GM23248 (cell line): ENCODE measurements at regions not wholly inside any gene's neighbourhood (a gene's known extent, or its start where the extent isn't known, plus 50 kb on each side); places are given as distances from the start of the nearest gene placed in this dataset.

Experiments used
- DNase-seq: peaks from one replicate; pipeline ENCODE4 v3.0.0-alpha.2; 2015
- H2AFZ ChIP-seq: fragments of 200-600 bp; sonication (generic); 2 replicates; pipeline ENCODE4 v1.6.1; 2016; ENCODE audit warnings: antibody characterized with exemption
- H3F3A ChIP-seq: fragments of 200-600 bp; sonication (generic); 2 replicates; pipeline ENCODE4 v1.6.1; 2016; ENCODE audit warnings: mild to moderate bottlenecking, antibody characterized with exemption, mixed run types; ENCODE audit not compliant: insufficient read depth
- H3K27ac ChIP-seq: fragments of 200-600 bp; sonication (generic); 2 replicates; pipeline ENCODE4 v1.5.1; 2016; ENCODE audit warnings: mild to moderate bottlenecking
- H3K27me3 ChIP-seq: fragments of 200-600 bp; sonication (generic); replicated peaks from 2 replicates; pipeline ENCODE4 v1.6.1; 2016; ENCODE audit warnings: mild to moderate bottlenecking; ENCODE audit not compliant: insufficient read depth
- H3K36me3 ChIP-seq: fragments of 200-600 bp; sonication (generic); 2 replicates; pipeline ENCODE4 v1.6.1; 2016; ENCODE audit warnings: low read depth, mild to moderate bottlenecking
- H3K4me1 ChIP-seq: fragments of 200-600 bp; sonication (generic); 2 replicates; pipeline ENCODE4 v1.6.1; 2016; ENCODE audit warnings: mild to moderate bottlenecking; ENCODE audit not compliant: insufficient read depth
- H3K4me2 ChIP-seq: fragments of 200-600 bp; sonication (generic); one replicate; pipeline ENCODE4 v1.6.1; 2016; ENCODE audit warnings: mild to moderate bottlenecking; ENCODE audit not compliant: unreplicated experiment
- H3K4me3 ChIP-seq: fragments of 200-600 bp; sonication (generic); 2 replicates; pipeline ENCODE4 v1.5.1; 2016; ENCODE audit warnings: mild to moderate bottlenecking
- H3K79me2 ChIP-seq: fragments of 200-600 bp; sonication (generic); 2 replicates; pipeline ENCODE4 v1.6.1; 2016; ENCODE audit warnings: mild to moderate bottlenecking; ENCODE audit not compliant: insufficient read depth
- H3K9ac ChIP-seq: fragments of 200-600 bp; sonication (generic); 2 replicates; pipeline ENCODE4 v1.6.1; 2016; ENCODE audit warnings: mild to moderate bottlenecking
- H3K9me2 ChIP-seq: fragments of 200-600 bp; sonication (generic); 2 replicates; pipeline ENCODE4 v1.6.1; 2016; ENCODE audit warnings: mixed run types, mild to moderate bottlenecking, moderate library complexity; ENCODE audit not compliant: insufficient read depth
- H3K9me3 ChIP-seq: fragments of 200-600 bp; sonication (generic); one replicate; pipeline ENCODE4 v1.6.1; 2017; ENCODE audit warnings: low read depth
- H4K20me1 ChIP-seq: fragments of 200-600 bp; sonication (generic); 2 replicates; pipeline ENCODE4 v1.6.0; 2016; ENCODE audit not compliant: insufficient read depth
- EZH2 ChIP-seq: fragments of 200-600 bp; sonication (generic); IDR thresholded peaks from 2 replicates; pipeline ENCODE4 v1.6.1; 2018; ENCODE audit warnings: antibody characterized with exemption, mild to moderate bottlenecking; ENCODE audit not compliant: insufficient read depth, poor library complexity, severe bottlenecking
- EZH2phosphoT487 ChIP-seq: fragments of 200-600 bp; sonication (generic); IDR thresholded peaks from 2 replicates; pipeline ENCODE4 v1.6.1; 2018; ENCODE audit warnings: antibody characterized with exemption, moderate library complexity, mild to moderate bottlenecking, low read depth; ENCODE audit not compliant: insufficient read depth
- WGBS, 2 experiments: methylation state at CpG; one replicate each; pipeline ENCODE4 v1.1.6; 2015 to 2017; ENCODE audit warnings: low lambda C conversion rate in 2 of 2, low coverage in 1 of 2; ENCODE audit errors: missing lambda C conversion rate in 2 of 2; 5-methylcytosine and 5-hydroxymethylcytosine counted together
- in situ Hi-C: fragments of 300-500 bp; cut with MboI; formaldehyde crosslinking; loops from 2 replicates; pipeline ENCODE4 v1.15.0; 2020

DNA sequence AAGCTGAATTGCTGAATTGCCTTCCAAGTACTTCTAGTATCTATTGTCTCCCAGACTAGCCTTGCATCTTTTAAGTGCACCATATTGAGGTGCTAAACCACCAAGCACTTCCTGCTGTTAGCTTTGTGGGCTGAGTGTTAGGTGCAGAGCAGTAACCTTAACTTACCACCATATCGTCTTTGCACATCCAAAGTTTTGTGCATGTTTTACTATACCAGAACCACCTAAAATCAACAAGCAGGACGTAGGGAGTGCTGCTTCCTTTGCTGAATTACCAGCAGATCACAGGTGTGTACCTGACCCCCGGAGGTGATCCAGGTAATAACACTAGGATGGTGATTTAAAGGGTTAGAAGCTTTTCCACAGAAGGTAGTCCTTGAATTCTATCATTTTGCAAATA is 359.9 kb upstream of the HNRNPA3 start:
- Histone ChIP-seq H2AFZ (no peak overlapping the region), H3K27me3 (no peaks in the 10 kb centered on the region), H3K36me3 (no peaks in the 10 kb centered on the region), H3K9me3 (no peaks in the 10 kb centered on the region), H3K4me2 (no peak overlapping the region), H3K9me2 (no peaks in the 10 kb centered on the region), H3K4me1 (no peaks in the 10 kb centered on the region), H3F3A (no peaks in the 10 kb centered on the region), H4K20me1 (no peaks in the 10 kb centered on the region), H3K9ac (no peak overlapping the region), H3K79me2 (no peaks in the 10 kb centered on the region), H3K27ac (no peak overlapping the region), H3K4me3 (no peak overlapping the region)
- DNase-seq, result no peak
- in situ Hi-C loops, result no loop called here
- WGBS, 2 experiments, result 23 to 25% methylated on average over 3 of the region's 3 CpGs
- no peak for TF ChIP-seq EZH2phosphoT487
- TF ChIP-seq EZH2, result no peak

DNA sequence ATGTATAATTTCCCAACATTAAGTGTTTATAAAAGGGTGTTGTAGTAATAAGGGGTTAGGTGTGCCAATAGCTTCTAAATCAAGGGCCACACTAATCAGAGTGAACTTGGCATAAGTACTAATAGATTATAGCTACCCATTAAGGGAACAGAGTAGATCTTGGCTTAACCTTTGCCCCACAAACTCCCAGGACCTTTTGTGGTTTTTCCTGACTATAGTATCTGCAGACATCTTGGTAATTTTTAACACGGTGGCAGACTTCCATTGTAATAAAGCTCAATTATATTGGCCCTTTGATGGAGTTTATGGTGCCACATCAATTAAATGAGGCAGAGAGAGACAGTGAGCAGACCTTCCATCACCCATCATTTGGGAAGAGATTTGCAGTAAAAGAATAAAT is 358.5 kb upstream of the HNRNPA3 start:
- H3K27ac ChIP-seq, result no peak overlapping the region
- no peaks in the 10 kb centered on the region for H3K9me3 ChIP-seq
- no peaks in the 10 kb centered on the region for H3K79me2 ChIP-seq
- H3K36me3 ChIP-seq, result no peaks in the 10 kb centered on the region
- H3F3A ChIP-seq, result no peaks in the 10 kb centered on the region
- no peak overlapping the region for H2AFZ ChIP-seq
- no peaks in the 10 kb centered on the region for H3K27me3 ChIP-seq
- no peak overlapping the region for H3K4me2 ChIP-seq
- WGBS, 2 experiments, result 55 to 69% methylated on average over 1 of the region's 1 CpG
- H3K4me1 ChIP-seq, result no peaks in the 10 kb centered on the region
- no peaks in the 10 kb centered on the region for H4K20me1 ChIP-seq
- no peak overlapping the region for H3K9ac ChIP-seq
- DNase-seq, result no peak
- in situ Hi-C loops, result no loop called here
- H3K9me2 ChIP-seq, result no peaks in the 10 kb centered on the region
- no peak for TF ChIP-seq EZH2phosphoT487
- no peak for TF ChIP-seq EZH2
- H3K4me3 ChIP-seq, result no peak overlapping the region

DNA sequence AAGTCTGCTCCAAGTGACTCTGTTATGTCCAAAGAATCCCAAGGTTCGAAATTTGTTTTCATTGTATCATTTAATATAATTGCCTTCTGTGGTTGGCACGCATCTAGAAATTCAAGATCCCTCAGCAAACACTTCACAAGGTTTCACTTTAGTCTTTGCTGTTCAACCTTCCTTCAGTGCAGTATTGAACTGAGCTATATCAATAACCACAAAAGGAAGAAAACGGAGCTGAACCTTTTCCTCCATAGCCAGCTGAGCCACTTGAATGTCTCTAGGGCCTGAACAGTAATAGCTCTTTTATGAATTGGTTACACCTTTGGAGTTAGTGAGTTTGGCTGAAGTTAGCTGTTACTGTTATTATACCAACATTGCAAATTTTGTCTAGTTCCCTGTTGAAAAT is 357.7 kb upstream of the HNRNPA3 start:
- Histone ChIP-seq H3K9ac (no peak overlapping the region), H3K4me1 (no peaks in the 10 kb centered on the region), H3K4me2 (no peak overlapping the region), H3F3A (no peaks in the 10 kb centered on the region), H3K27me3 (no peaks in the 10 kb centered on the region), H3K27ac (no peak overlapping the region), H3K9me2 (no peaks in the 10 kb centered on the region), H3K79me2 (no peaks in the 10 kb centered on the region), H3K36me3 (no peaks in the 10 kb centered on the region), H2AFZ (no peak overlapping the region), H3K9me3 (no peaks in the 10 kb centered on the region), H3K4me3 (no peak overlapping the region), H4K20me1 (no peaks in the 10 kb centered on the region)
- no peak for TF ChIP-seq EZH2
- no peak for TF ChIP-seq EZH2phosphoT487
- no peak for DNase-seq
- in situ Hi-C loops, result no loop called here
- WGBS, 2 experiments, result 49 to 66% methylated on average over 3 of the region's 3 CpGs

DNA sequence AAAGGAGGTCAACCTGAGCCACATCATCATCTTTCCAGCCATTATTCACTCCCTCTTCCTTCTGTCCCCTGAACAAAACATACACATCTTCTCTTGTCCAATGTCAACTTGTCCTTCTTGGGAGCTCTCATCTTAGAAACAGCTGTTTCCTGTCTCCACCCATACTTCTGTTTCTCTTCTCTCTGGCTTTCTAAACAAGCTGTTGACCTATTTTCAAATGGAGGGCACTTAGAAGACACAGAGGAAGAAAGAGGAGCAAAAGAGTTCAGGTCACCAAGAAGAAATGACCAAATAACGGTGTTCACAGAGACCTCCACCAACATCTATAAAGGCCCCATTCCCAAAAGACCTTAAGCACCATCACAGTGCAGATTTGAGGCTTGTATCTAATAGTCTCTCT is 355.9 kb upstream of the HNRNPA3 start:
- no peaks in the 10 kb centered on the region for H4K20me1 ChIP-seq
- no peaks in the 10 kb centered on the region for H3K79me2 ChIP-seq
- no peak overlapping the region for H3K4me2 ChIP-seq
- H3K27ac ChIP-seq, result no peak overlapping the region
- no peak overlapping the region for H2AFZ ChIP-seq
- H3K9me3 ChIP-seq, result no peaks in the 10 kb centered on the region
- no peaks in the 10 kb centered on the region for H3K27me3 ChIP-seq
- H3K9me2 ChIP-seq, result no peaks in the 10 kb centered on the region
- no peak overlapping the region for H3K9ac ChIP-seq
- WGBS, 2 experiments, result 53 to 54% methylated on average over 1 of the region's 1 CpG
- H3K4me3 ChIP-seq, result no peak overlapping the region
- in situ Hi-C loops, result no loop called here
- TF ChIP-seq EZH2phosphoT487, result no peak
- TF ChIP-seq EZH2, result no peak
- no peaks in the 10 kb centered on the region for H3F3A ChIP-seq
- no peaks in the 10 kb centered on the region for H3K4me1 ChIP-seq
- DNase-seq, result no peak
- no peaks in the 10 kb centered on the region for H3K36me3 ChIP-seq

DNA sequence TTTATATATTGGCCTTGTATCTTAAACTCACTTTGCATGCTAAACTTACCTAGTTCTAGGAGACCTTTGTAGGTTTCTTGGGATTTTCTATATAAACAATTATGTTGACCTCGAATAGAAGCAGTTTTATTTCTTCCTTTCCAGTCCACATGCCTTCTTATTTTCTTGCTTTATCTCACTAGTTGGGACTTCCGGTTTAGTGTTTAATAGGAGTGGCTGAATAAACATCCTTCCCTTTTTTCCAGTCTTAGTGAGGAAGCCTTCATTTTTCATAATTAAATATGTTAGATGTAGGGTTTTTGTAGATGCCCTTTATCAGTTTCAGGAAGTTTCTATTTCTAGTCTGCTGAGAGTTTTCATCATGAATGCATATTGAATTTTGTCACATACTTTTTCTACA is 347.3 kb upstream of the HNRNPA3 start:
- Histone ChIP-seq H3K4me3 (no peak overlapping the region), H3K9me3 (no peaks in the 10 kb centered on the region), H3K36me3 (no peaks in the 10 kb centered on the region), H3K9ac (no peak overlapping the region), H3K27ac (no peak overlapping the region), H3K4me2 (no peak overlapping the region), H3K9me2 (no peaks in the 10 kb centered on the region), H3K27me3 (peaks cover 4% of the 10 kb centered on the region; the same call in 1 of the 2 replicates), H3K79me2 (no peaks in the 10 kb centered on the region), H3K4me1 (no peaks in the 10 kb centered on the region), H4K20me1 (no peaks in the 10 kb centered on the region), H2AFZ (no peak overlapping the region), H3F3A (no peaks in the 10 kb centered on the region)
- no peak for DNase-seq
- in situ Hi-C loops, result no loop called here
- TF ChIP-seq EZH2 (no peak), EZH2phosphoT487 (no peak)
- WGBS, 2 experiments, result 36 to 43% methylated on average over 2 of the region's 2 CpGs
